Urinary bladder (tissue), 3 donors: ENCODE measurements at regions not wholly inside any gene's neighbourhood (a gene's known extent, or its start where the extent isn't known, plus 50 kb on each side); places are given as distances from the start of the nearest gene placed in this dataset.

ENCODE experiments used
- DNase-seq: peaks from one replicate; pipeline ENCODE4 v3.0.0-alpha.2; 2015; ENCODE audit errors: extremely low spot score
- H3K27ac ChIP-seq: one replicate; pipeline ENCODE4 v1.5.1; 2013; ENCODE audit warnings: low read depth, mild to moderate bottlenecking, moderate library complexity
- H3K36me3 ChIP-seq: one replicate; pipeline ENCODE4 v1.6.1; 2013; ENCODE audit warnings: mild to moderate bottlenecking, moderate library complexity; ENCODE audit not compliant: insufficient read depth
- H3K4me1 ChIP-seq: one replicate; pipeline ENCODE4 v1.6.1; 2013; ENCODE audit warnings: mild to moderate bottlenecking, moderate library complexity; ENCODE audit not compliant: insufficient read depth
- H3K4me3 ChIP-seq: one replicate; pipeline ENCODE4 v1.5.1; 2013; ENCODE audit warnings: low read depth, low read length
- WGBS: extraction: QIAGEN DNeasy Blood & Tissue Kit; methylation state at CpG from one replicate; pipeline ENCODE4 v1.1.7; 2013; 5-methylcytosine and 5-hydroxymethylcytosine counted together
- donor health status: healthy with polysubstance abuse.
- donor health status: healthy.

- H3K27ac ChIP-seq: no peak overlapping the region
- no peak overlapping the region for H3K4me3 ChIP-seq
- H3K36me3 ChIP-seq: no peaks in the 10 kb centered on the region
- H3K4me1 ChIP-seq: peaks cover 2% of the 10 kb centered on the region
- DNase-seq: no peak
- 91% methylated on average over 1 of the region's 1 CpG for WGBS
Observed at GRCh38 chrX:42930071-42930470, 152.1 kb upstream of the PPP1R2C start.

GRCh38 chrX:42930951-42931350 is 153.0 kb upstream of the PPP1R2C start:
- H3K36me3 ChIP-seq: no peaks in the 10 kb centered on the region
- H3K4me3 ChIP-seq: no peak overlapping the region
- DNase-seq: no peak
- H3K4me1 ChIP-seq: peaks cover 2% of the 10 kb centered on the region
- WGBS: 62% methylated on average over 1 of the region's 1 CpG
- H3K27ac ChIP-seq: no peak overlapping the region

- DNase-seq: no peak
- 70% methylated on average over 1 of the region's 1 CpG for WGBS
- H3K4me1 ChIP-seq: peaks cover 2% of the 10 kb centered on the region
- no peaks in the 10 kb centered on the region for H3K36me3 ChIP-seq
- H3K27ac ChIP-seq: no peak overlapping the region
- H3K4me3 ChIP-seq: no peak overlapping the region
Observed at GRCh38 chrX:42933187-42933586, 155.2 kb upstream of the PPP1R2C start.

GRCh38 chrX:42934020-42934726 is 156.2 kb upstream of the PPP1R2C start:
- Histone ChIP-seq H3K4me3 (no peak overlapping the region), H3K4me1 (peaks cover 2% of the 10 kb centered on the region), H3K36me3 (no peaks in the 10 kb centered on the region), H3K27ac (no peak overlapping the region)
- 27% methylated on average over 5 of the region's 5 CpGs for WGBS
- no peak for DNase-seq

DNA sequence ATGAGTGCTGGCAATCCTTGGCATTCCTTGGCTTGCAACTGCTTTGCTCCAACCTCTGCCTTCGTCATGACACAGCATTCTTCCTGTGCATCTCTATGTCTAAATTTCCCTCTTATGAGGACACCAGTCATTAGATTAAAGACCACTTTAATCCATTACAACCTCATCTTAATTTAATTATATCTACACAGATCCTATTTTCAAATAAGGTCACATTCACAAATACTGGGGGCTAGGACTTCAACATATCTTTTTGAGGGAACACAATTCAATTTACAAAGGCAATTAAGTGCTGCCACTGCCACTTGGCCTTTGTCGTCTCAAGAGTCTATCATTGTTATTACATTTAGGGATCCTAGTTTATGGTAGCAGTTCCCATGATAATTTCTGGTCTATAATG is 163.7 kb upstream of the PPP1R2C start:
- WGBS: 97% methylated on average over 2 of the region's 2 CpGs
- no peak for DNase-seq
- H3K27ac ChIP-seq: no peak overlapping the region
- no peaks in the 10 kb centered on the region for H3K36me3 ChIP-seq
- H3K4me1 ChIP-seq: no peaks in the 10 kb centered on the region
- no peak overlapping the region for H3K4me3 ChIP-seq

GRCh38 chrX:42943051-42943974 is 165.3 kb upstream of the PPP1R2C start:
- H3K4me1 ChIP-seq: no peaks in the 10 kb centered on the region
- WGBS: 82% methylated on average over 6 of the region's 6 CpGs
- H3K36me3 ChIP-seq: no peaks in the 10 kb centered on the region
- no peak overlapping the region for H3K4me3 ChIP-seq
- no peak overlapping the region for H3K27ac ChIP-seq
- no peak for DNase-seq

GRCh38 chrX:42944381-42944998 is 166.5 kb upstream of the PPP1R2C start:
- DNase-seq: no peak
- WGBS: 84% methylated on average over 3 of the region's 3 CpGs
- H3K4me3 ChIP-seq: no peak overlapping the region
- H3K36me3 ChIP-seq: no peaks in the 10 kb centered on the region
- H3K27ac ChIP-seq: no peak overlapping the region
- no peaks in the 10 kb centered on the region for H3K4me1 ChIP-seq

DNA sequence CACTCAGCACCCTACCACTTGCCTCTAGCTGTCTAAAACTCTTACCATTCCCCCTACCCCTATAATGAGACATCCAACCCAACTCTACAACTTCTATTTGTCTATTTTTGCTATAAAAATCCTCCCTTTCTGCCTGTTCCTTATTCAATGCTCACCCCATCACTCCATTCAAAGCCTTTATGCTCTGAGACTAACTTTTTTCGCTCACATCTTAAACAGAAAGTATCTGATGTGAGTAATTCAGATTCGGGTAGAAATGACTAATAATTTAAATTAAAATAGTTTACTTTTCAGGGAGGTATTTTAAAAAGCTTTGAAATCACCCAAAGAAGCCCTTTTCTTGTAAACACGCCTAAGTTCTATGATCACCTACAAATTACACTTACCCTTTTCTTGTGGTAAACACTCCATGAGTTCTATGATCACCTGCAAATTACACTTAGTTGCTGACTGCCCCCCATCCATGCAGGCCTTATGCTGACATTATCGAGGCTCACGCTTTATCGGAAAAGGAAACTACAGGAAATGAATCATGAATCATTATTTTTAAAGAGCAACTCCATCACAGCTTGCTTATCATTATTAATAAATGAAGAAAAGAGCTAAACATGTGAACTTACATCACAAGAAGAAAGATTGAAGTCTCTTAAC is 168.7 kb upstream of the PPP1R2C start:
- 89% methylated on average over 6 of the region's 6 CpGs for WGBS

DNA sequence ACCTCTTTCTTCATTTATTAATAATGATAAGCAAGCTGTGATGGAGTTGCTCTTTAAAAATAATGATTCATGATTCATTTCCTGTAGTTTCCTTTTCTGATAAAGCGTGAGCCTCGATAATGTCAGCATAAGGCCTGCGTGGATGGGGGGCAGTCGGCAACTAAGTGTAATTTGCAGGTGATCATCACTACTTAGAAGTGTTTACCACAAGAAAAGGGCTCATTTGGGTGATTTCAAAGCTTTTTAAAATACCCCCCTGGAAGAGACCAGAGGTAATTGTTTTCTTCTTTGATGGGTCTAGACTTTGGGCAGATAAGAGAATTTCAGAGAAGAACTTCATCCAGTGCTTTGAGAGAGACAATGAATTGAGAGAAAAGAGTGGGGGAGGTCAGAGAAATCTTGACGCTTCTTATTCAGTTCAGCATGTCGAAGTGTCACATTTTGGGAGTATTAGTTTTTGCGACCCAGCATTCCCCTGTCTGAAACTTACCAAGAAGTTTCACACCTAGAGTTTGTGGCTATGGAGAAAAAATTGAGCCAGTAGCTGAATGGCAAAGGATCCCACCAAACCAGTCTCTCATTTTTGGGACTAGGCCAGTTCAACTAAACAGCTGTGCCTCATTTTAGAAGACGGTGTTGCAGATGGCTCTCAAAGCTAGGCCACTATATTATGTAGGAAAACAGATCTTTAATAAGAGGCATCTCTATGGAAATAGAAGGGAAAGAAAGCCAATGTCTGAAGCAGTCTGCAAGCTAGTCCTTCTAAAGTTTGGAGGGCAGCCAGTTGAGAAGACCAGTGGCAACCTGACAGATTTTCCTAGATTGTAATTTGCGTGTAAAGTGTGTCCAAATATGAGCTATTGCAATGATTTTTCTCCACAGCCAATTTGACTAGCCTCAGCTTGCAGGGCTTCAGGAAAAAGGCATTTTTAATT is 171.0 kb upstream of the PPP1R2C start:
- no peaks in the 10 kb centered on the region for H3K36me3 ChIP-seq
- H3K4me3 ChIP-seq: no peak overlapping the region
- no peaks in the 10 kb centered on the region for H3K4me1 ChIP-seq
- WGBS: 63% methylated on average over 9 of the region's 9 CpGs
- DNase-seq: no peak
- H3K27ac ChIP-seq: no peak overlapping the region

More for the DNA sequence above, 168.7 kb upstream of the PPP1R2C start:
- DNase-seq: no peak
- no peaks in the 10 kb centered on the region for H3K36me3 ChIP-seq
- no peak overlapping the region for H3K4me3 ChIP-seq
- no peak overlapping the region for H3K27ac ChIP-seq
- H3K4me1 ChIP-seq: no peaks in the 10 kb centered on the region

DNA sequence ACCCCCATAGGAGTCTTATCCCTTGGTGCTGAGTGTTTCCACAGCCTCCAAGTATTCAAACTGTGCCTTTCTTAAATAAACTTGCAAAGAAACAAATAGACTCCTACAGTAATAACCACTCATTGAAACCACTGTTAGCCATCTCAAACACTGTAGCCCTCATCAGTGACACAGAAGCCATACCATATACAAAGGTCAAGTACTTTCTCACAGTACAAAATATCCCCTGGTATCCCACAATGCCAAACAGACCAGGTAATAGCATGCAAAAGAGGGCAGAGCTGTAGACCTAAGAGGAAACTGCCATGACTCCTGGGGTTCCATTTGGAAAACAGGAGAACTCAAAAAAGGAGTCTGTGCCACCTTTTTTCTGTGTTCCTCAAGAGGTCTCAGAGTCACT is 173.8 kb upstream of the PPP1R2C start:
- DNase-seq: no peak
- H3K36me3 ChIP-seq: no peaks in the 10 kb centered on the region
- no peak overlapping the region for H3K4me3 ChIP-seq
- no peaks in the 10 kb centered on the region for H3K4me1 ChIP-seq
- H3K27ac ChIP-seq: no peak overlapping the region

GRCh38 chrX:42952621-42953020 is 174.7 kb upstream of the PPP1R2C start:
- H3K36me3 ChIP-seq: no peaks in the 10 kb centered on the region
- H3K27ac ChIP-seq: no peak overlapping the region
- H3K4me3 ChIP-seq: no peak overlapping the region
- H3K4me1 ChIP-seq: no peaks in the 10 kb centered on the region
- DNase-seq: no peak

- no peak for DNase-seq
- no peaks in the 10 kb centered on the region for H3K4me1 ChIP-seq
- no peak overlapping the region for H3K4me3 ChIP-seq
- no peak overlapping the region for H3K27ac ChIP-seq
- H3K36me3 ChIP-seq: no peaks in the 10 kb centered on the region
- 94% methylated on average over 3 of the region's 3 CpGs for WGBS
Observed at GRCh38 chrX:42954880-42955279, 176.9 kb upstream of the PPP1R2C start.

GRCh38 chrX:42955349-42955748 is 177.4 kb upstream of the PPP1R2C start:
- WGBS: 29% methylated on average over 2 of the region's 2 CpGs

More at GRCh38 chrX:42955349-42955748, 177.4 kb upstream of the PPP1R2C start:
- H3K4me3 ChIP-seq: no peak overlapping the region
- H3K36me3 ChIP-seq: no peaks in the 10 kb centered on the region
- no peak for DNase-seq
- H3K27ac ChIP-seq: no peak overlapping the region
- H3K4me1 ChIP-seq: no peaks in the 10 kb centered on the region
